ENCODE measurements at regions not wholly inside any gene's neighbourhood (a gene's known extent, or its start where the extent isn't known, plus 50 kb on each side); places are given as distances from the start of the nearest gene placed in this dataset.

- Mint-ChIP-seq H3K9me3 (ENCODE audit: unreplicated experiment) (no peaks in the 10 kb centered on the region), H3K36me3 (ENCODE audit: insufficient read depth, unreplicated experiment) (no peaks in the 10 kb centered on the region), H3K27me3 (ENCODE audit: insufficient read depth, unreplicated experiment) (peaks cover 73% of the 10 kb centered on the region), H3K4me3 (ENCODE audit: unreplicated experiment) (no peak overlapping the region), H3K27ac (ENCODE audit: low read depth, unreplicated experiment) (no peak overlapping the region), H3K4me1 (ENCODE audit: insufficient read depth, unreplicated experiment) (no peaks in the 10 kb centered on the region)
- no peak for DNase-seq (ENCODE audit: unreplicated experiment)
- intact Hi-C loops (cut with micrococcal nuclease) = no loop called here
- no peak for TF ChIP-seq CTCF (IDR thresholded peaks at IDR 0.05; ENCODE audit: unreplicated experiment)
- ChIA-PET POLR2A (no interaction called here), CTCF (no interaction called here)
- BruUV-seq (replicated peaks) = no TSS peak
Observed at GRCh38 chr9:126119731-126120130, 206.9 kb upstream of the MVB12B start.

- no peak for TF ChIP-seq CTCF (IDR thresholded peaks at IDR 0.05; ENCODE audit: unreplicated experiment)
- ChIA-PET CTCF (no interaction called here), POLR2A (no interaction called here)
- peaks cover 65% of the 10 kb centered on the region for H3K27me3 Mint-ChIP-seq (ENCODE audit: insufficient read depth, unreplicated experiment)
- DNase-seq (ENCODE audit: unreplicated experiment) = no peak
- H3K36me3 Mint-ChIP-seq (ENCODE audit: insufficient read depth, unreplicated experiment) = no peaks in the 10 kb centered on the region
- H3K9me3 Mint-ChIP-seq (ENCODE audit: unreplicated experiment) = no peaks in the 10 kb centered on the region
- H3K4me3 Mint-ChIP-seq (ENCODE audit: unreplicated experiment) = no peak overlapping the region
- no peak overlapping the region for H3K27ac Mint-ChIP-seq (ENCODE audit: low read depth, unreplicated experiment)
- no TSS peak for BruUV-seq (replicated peaks)
- intact Hi-C loops (cut with micrococcal nuclease) = no loop called here
- no peaks in the 10 kb centered on the region for H3K4me1 Mint-ChIP-seq (ENCODE audit: insufficient read depth, unreplicated experiment)
Observed at GRCh38 chr9:126122901-126123616, 203.6 kb upstream of the MVB12B start.

GRCh38 chr9:126123927-126124326 lies 202.7 kb upstream of the MVB12B start:
- no TSS peak for BruUV-seq (replicated peaks)
- H3K9me3 Mint-ChIP-seq (ENCODE audit: unreplicated experiment) = no peaks in the 10 kb centered on the region
- no peak overlapping the region for H3K27ac Mint-ChIP-seq (ENCODE audit: low read depth, unreplicated experiment)
- peaks cover 74% of the 10 kb centered on the region for H3K27me3 Mint-ChIP-seq (ENCODE audit: insufficient read depth, unreplicated experiment)
- ChIA-PET CTCF (no interaction called here), POLR2A (no interaction called here)
- no peaks in the 10 kb centered on the region for H3K36me3 Mint-ChIP-seq (ENCODE audit: insufficient read depth, unreplicated experiment)
- H3K4me3 Mint-ChIP-seq (ENCODE audit: unreplicated experiment) = no peak overlapping the region
- no peak for DNase-seq (ENCODE audit: unreplicated experiment)
- H3K4me1 Mint-ChIP-seq (ENCODE audit: insufficient read depth, unreplicated experiment) = no peaks in the 10 kb centered on the region
- TF ChIP-seq CTCF (IDR thresholded peaks at IDR 0.05; ENCODE audit: unreplicated experiment) = no peak
- intact Hi-C loops (cut with micrococcal nuclease) = no loop called here

GRCh38 chr9:126125177-126125576 lies 201.5 kb upstream of the MVB12B start:
- Mint-ChIP-seq H3K4me3 (ENCODE audit: unreplicated experiment) (no peak overlapping the region), H3K9me3 (ENCODE audit: unreplicated experiment) (no peaks in the 10 kb centered on the region), H3K27ac (ENCODE audit: low read depth, unreplicated experiment) (no peak overlapping the region), H3K27me3 (ENCODE audit: insufficient read depth, unreplicated experiment) (peaks cover 80% of the 10 kb centered on the region), H3K4me1 (ENCODE audit: insufficient read depth, unreplicated experiment) (no peaks in the 10 kb centered on the region), H3K36me3 (ENCODE audit: insufficient read depth, unreplicated experiment) (no peaks in the 10 kb centered on the region)
- CTCF ChIA-PET = no interaction called here
- no peak for DNase-seq (ENCODE audit: unreplicated experiment)
- POLR2A ChIA-PET = no interaction called here
- no peak for TF ChIP-seq CTCF (IDR thresholded peaks at IDR 0.05; ENCODE audit: unreplicated experiment)
- no TSS peak for BruUV-seq (replicated peaks)
- intact Hi-C loops (cut with micrococcal nuclease) = no loop called here

All from MCF 10A (cell line).